DMS 273 treated with DMSO at 0.1 percent for 48 hours (cell line): ENCODE measurements at regions not wholly inside any gene's neighbourhood (a gene's known extent, or its start where the extent isn't known, plus 50 kb on each side); places are given as distances from the start of the nearest gene placed in this dataset.

ENCODE experiments used
- DNase-seq: peaks from one replicate; lab custom pipeline; 2025; lab: John Stamatoyannopoulos, UW

DNA sequence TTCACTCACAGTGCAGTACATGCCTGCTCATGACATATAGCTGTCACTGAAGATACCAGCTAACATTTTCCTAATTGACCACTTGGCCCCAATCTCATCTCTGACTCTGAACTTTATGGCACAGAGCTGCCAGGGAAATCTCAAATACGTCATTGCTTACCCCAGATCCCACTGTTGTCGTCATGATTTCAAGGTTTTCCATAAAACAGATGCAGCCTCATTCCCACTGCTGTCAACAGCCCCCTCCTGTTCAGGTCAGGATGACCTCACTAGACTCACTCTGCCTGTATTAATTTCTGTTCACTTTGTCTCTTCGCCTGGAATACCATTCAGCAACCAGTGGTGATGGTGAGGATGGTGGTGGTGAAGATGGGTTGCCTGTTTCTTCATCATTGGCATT is 262.6 kb upstream of the TPM1 start:
- DNase-seq = no peak

DNA sequence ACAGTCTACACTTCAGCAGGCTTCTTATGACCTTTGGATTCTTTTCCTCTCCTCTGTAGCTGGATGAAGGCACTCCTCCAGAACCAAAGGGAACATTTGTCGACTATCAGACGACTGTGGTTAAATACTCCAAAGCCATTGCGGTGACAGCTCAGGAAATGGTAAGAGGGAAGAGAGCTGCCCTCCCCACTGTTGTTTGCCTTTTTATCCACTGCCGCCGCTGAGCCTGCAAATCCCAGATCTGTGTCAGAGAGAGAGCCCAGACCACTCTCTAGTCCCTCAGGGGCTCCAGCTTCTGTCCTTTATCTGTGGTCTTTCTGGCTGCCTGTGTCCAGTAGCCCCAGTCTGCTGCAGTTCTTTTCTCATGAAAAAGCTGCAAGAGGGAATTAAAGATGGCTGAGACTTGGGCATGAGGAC is 261.5 kb upstream of the TPM1 start:
- no peak for DNase-seq

DNA sequence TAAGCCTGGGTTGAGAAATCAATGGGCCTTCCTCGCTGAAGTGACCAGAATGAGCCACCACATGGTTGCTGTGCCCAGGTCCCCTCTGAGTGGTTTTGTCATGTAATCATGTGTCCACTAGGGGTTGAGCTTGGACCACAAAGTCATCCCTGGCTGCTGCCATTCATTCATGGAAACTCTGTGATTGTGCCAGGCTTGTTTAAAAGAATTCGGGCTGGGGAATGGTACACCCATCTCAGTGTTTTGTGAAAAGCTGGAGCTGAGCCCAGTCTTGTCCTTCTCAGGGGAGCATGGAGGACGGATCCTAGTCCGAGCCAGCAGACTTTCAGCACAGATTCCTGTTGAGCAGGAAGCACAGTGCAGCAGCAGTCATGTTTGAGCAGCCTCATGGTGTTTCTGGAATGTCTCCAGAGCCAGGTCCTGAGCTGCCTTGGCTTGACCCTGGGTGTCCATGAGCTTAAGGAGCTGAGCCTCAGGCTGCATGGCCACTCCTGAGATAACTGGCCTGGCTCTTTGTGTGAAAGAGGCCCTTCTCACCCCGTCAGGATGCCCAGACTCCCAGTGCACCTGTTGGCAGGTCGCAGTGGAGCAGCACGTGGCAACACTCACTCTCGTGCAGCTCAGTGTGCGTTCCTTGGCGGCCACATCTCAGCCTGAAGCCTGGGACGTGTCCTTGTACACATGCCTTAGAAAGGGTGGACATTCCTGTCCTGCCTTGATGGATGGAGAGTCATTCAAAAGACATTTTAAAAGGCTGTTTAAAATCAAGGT is 260.3 kb upstream of the TPM1 start:
- DNase-seq = no peak

DNA sequence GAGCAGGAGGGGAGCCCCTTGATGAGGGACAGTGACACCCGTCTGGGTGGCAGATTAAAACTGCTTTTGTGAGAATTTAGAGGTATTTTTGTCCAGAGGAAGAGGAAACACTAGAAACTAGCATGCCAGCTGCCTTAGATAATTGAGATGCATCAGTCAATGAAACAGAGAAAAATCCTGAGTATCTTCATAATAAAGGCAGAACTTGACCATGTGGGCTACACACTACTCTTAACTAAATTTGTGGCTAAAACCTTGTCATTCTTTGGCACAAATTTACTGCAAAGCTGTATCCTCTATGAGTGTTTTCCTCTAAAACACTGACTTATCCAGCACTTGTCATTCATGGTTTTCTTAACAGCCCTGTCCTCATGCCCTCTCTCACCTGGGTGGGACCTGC is 259.7 kb upstream of the TPM1 start:
- no peak for DNase-seq

DNA sequence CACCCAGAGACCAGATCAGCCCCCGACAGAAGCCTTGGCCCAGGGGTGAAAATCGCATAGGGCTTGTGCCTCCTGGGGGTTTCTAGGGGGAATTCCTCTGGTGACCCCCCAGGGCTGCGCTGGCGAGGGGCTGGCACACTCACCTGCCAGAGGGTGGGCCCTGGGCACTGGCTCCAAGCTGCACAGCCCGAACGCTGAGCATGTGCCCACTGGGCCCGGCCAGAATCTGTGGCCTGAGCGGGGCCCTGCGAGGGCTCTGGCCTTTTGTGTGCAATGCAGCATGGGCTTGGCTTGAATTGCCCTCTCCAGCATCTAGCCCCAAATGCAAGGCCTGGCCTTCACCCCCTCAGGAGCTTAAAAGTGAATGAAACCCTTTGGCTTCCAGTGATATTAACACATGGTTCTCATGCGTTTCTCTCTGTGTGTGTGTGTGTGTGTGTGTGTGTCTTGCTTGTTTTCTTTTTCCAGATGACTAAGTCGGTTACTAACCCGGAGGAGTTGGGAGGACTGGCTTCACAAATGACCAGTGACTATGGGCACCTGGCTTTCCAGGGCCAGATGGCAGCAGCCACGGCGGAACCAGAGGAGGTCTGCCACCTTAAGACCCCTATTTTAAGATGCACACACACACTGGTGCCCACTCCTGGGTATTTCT is 259.1 kb upstream of the TPM1 start:
- DNase-seq = no peak

DNA sequence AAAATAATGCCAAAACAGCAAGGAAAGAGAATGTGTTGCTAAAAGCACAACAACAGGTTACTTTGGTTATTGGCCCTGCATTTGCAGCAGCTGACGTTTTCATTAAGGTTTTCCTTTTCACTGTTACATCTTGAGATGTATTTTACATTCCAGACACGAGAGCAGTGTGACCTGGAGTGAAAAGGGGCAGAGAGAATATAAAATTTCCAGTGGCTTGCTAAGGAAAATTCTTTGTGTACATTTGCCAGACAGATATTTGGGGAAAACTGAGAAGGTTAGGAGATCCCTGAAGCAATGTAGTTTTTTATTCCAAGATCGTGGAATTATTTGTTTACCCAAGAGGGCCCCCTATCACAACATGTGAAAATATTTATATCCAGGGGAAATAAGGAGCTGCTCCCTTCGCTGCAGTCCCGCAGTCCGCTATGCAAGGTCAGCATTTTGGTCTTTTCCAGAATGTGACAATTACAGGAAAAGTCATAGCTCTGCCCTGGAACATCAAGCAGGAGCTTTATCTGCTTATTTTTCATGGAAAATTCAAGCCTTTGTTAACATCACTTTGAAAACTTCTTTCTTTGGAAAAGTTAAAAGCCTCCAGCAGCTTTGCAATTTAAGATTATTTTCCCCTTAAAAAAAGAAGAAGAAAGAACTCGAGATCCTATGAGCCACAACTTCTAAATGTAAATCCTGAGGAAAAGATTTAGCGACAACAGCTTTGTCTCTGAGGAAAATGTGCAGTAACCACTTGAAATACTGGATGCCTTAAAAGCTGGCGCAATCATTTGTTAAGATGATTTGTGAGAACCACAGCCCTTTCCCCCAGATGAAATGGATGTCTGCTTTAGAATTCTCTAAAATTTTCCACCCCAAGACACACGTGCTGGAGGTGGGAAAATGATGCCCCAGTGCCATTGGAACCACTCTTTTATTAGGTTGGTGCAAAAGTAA is 256.4 kb upstream of the TPM1 start:
- no peak for DNase-seq

DNA sequence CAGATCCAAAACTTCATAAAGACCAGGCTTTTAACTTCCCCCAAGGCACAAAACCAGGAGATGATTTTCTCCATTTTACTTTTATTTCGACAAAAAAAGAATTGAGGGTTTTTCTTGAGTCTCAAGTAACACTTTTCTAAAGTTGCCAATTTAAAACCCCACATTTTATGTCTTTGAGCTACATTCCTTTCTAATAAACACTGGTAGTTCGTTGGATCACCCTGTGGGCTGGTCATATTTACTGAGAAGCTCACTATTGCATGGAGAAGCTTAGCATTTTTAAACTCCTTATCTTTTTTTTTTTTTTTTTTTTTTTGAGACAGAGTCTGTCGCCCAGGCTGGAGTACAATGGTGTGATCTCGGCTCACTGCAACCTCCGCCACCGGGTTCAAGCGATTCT is 255.1 kb upstream of the TPM1 start:
- no peak for DNase-seq

DNA sequence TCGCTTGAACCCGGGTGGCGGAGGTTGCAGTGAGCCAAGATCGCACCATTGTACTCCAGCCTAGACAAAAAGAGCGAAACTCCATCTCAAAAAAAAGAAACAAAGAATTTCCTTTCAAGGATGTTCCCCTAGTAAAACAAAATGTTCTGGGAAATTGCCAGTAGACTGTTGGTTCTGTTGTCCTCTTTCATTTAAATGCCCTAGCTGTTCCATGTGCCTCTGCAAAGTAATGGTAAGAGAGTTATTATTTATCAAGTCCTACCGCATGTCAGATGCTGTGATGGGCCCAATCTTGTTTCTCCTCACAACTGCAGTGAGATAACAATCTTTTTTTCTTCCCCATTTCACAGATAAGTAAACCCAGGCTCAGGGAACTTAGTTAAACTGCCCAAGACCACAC is 254.3 kb upstream of the TPM1 start:
- no peak for DNase-seq

DNA sequence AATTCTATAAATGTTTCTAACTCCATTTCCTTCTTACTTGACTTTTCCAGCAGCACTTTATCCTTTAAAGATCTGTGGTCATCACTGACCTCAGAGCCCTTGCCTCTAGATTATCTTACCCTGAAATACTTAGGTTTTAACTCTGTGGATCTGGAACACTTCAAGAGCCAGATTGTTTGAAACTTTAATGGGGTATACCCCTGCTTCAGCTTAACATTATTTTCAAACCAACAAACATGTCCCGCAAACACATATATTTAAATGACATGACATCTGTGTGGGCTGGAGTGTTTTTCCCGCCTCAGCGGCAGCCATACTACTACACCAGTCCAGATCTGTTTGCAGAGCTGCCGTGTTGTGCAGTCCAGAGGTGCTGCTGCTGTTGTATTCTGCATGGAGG is 252.0 kb upstream of the TPM1 start:
- DNase-seq = no peak

DNA sequence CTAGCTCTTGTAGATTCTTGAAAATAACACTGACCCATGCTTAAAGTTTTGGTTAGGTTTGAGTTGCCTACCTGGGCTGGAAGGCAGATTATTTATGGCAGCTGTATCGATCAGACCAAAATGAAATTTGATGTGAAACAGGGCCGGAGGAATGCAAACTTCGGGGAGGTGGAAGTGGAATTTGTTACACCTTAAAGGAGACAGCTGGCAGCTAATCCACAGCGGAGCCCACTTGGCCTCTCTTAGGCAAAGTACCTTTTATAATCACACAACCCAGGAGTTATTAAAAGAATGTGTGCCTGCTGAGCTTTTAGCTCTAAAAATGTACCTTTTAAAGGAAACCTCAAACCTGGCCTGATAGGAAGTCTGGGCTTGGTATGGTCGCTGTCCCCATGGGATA is 250.9 kb upstream of the TPM1 start:
- no peak for DNase-seq

DNA sequence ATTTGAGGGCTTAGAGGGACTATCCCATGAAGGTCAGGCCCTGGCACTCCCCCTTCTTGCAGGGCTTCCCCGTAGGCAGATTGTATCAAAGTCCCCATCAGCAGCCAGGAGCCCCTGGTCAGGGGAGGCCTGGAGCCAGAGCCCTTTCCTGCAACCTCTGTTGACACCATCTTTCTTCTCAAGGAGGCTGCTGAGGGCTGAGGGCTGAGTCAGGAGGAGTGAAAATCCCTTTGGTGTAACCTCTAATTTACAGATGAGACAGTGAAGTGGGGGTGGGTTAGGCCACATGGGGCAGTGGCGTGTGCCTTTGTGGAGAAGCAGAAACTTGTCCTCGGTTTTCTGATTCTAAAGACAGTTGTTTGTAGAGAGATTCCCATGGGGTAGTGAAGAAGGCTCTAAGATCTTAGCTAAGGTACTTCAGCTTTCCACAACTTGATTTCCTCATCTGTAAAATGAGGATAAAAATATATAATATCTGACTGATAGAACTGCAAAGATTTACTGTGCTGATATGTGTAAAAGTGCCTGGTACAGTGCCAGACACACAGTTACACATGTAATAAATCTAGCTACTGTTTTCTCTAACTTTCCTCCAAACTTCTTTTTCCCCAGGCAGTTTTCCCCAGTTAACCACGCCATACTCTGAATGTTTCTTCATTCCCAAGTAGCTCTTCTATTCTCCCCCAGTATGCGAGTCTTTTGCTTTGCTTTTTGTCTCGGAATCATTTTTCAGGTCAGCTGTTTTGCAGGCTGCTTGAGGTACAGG is 249.4 kb upstream of the TPM1 start:
- DNase-seq = no peak

DNA sequence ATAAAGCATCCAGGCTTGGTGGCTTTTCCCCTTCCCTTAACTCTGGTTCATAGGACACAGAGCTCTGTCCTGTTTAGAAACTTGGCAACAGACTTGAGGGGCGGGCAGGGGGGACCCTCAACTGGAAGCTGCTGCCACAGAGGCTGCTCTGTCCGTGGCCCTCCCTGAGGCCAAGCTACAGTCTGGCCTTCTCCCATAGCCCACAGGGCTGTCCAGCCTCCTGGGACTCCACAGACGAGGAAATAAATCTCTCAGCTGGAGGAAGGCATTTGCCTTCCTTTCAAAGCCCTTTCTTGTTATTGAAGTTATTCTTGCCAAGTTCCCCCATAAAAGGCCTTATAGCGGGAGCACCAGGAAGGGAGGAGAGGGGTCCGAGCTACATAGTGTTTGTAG is 248.8 kb upstream of the TPM1 start:
- DNase-seq = no peak

DNA sequence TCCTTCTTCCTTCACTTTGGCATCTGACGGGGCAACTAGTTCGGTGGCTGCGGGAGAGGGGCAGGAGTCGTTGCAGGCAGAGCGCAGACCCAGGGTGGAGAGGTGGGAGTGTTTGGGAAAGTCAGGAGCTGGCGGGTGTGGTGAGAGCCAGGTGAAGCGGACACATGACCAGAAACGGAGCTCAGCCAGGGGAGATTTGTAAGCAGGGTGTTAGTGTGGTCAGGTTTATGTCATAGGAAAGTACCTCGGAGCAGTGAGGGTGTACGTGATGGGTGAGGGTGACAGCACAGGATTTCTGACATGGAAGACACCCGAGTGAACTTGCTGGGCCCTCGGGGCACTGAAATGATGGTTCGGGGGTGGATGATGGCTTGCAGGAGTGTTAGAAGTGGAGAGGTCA is 247.4 kb upstream of the TPM1 start:
- DNase-seq = no peak

DNA sequence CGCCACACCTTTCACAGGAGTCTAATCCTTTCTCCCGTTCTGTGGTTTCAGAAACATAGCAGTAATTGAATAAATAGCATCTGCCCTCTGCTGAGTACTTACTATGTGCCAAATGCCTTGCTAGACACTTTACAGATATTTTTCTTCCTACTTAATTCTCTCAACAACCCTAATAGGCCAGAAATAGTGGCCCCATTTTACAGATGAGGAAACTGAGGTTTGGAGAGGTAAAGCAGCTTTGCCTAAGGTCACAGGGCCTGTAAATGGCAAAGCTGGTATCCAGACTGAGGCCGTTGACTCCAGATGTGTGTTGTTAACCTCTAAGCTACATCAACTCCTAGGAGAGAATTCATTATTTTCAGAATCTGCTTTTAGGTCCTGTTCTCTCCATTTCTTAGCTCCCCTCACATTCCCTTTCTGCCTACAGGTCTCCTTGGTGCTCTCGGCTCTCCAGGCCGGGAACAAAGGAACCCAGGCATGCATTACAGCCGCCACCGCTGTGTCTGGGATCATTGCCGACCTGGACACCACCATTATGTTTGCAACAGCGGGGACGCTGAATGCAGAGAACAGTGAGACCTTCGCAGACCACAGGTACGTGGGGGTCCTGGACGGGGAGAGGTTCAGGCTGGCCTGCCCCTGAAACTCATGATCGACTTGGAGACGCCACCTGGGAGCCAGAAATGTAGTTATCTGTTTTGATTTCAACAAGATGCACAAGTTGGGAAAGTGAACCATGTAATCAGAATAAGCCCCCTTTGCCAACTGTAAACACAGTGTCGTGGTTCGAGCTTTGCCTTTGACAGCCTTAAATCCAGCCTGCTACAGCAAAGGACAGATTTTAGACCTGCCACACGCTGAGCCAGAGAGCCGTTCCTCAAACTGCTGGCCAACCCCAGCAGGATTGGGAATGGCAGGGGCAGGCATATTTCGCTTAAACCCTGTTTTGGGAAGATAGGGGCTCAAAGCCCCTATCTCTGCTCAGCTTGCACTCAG is 246.5 kb upstream of the TPM1 start:
- no peak for DNase-seq

DNA sequence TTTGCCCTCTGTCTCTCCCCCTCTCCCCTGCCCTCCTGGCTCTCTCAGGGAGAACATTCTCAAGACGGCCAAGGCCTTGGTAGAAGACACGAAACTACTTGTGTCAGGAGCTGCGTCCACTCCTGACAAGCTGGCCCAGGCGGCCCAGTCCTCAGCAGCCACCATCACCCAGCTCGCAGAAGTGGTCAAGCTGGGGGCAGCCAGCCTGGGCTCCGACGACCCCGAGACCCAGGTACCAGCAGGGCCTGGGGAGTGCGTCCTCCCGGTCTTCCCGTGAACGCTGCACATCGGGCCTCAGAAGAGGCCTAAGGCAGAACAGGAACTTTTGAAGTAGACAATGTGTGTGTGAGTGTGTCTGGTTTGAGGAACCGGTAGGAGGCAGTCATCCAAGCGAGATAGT is 245.4 kb upstream of the TPM1 start:
- DNase-seq = no peak

DNA sequence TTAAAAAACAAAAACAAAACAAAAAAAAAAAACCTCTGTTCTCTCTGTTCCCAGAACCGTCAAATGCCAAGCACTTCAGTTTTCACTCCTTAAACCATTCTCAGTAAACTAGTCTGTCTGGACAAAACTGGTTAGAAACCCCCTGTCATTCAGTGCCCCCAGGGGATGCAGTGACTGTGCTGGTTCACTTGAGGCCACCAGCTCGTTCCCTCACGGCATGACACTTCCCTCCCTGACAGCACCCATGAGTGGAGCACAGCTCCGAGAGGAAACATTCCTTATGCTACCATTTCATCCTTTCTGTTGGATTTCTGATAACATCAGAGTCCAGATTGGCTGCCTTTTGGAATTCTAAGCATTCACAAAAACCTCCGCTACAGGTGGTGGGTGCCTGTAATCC is 244.0 kb upstream of the TPM1 start:
- no peak for DNase-seq

DNA sequence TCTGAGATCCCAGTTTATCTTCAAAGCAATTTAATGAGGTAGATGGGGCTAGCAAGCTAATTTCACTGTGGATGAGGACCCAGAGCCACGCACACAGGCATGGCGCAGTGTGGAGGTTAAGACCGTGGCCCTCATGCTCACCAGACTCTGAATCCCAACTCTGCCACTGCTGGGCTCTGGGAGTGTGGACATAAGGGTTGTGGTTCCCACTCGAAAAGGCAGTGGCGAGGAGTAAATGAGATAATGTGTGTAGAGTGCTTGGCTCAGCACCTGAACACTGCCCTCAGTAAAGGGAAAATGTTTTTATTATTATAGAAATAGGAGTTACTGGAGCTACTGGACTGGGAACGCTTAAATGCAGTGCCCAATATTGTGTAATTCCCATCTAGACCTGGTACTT is 243.5 kb upstream of the TPM1 start:
- no peak for DNase-seq

DNA sequence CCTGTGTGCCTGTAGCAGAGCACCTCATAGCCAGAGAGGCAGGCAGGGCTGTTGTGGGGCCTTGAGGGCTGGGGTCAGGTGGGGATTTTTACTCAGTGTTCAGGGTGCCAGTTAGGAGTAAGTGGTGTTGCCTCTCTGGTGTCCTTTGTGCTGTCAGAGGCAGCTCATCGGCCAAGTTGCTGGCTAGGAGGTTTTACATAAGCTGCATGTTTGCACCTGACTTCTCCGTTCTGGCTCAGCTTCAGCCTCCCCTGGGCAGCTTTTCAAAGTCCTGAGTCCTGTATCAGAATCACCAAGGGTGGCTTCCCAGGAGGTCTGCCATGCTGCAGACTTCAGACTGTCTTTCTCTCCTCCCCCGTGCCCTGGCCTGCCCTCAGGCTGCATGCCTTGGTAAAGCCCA is 242.6 kb upstream of the TPM1 start:
- no peak for DNase-seq

DNA sequence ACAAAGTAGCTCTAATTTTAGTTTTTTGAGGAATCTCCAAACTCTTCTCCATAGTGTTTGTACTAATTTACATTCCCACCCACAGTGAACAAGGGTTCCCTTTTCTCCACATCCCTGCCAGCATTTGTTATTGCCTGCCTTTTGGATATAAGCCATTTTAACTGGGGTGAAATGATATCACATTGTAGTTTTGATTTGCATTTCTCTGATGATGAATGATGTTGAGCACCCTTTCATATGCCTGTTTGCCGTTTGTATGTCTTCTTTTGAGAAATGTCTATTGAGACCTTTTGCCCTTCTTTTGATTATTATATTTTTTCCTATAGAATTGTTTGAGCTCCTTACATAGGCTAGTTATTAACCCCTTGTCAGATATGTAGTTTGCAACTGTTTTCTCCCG is 239.9 kb upstream of the TPM1 start:
- no peak for DNase-seq

DNA sequence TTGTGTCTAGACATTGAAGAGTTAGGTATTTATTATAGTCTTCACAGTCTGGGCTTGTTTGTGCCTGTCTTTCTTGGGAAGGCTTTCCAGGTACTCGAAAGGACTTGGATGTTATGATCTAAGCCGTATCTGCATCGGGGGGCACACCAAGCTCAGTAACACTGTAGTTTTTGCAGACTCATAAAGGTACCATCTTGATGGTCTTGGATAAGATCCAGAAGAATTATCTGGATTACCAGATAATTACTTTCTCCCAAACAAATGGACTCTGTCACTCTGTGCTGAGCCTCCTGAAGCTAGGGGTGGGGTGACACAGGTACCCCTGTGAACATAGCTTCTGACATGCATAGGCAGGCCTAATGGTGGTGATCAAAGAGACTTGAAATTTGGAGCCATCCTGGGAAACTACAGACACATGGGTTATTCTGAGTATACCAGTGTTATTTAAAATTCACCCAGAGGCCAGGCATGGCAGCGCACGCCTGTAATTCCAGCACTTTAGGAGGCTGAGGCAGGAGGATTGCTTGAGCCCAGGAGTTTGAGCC is 238.6 kb upstream of the TPM1 start:
- DNase-seq = no peak

DNA sequence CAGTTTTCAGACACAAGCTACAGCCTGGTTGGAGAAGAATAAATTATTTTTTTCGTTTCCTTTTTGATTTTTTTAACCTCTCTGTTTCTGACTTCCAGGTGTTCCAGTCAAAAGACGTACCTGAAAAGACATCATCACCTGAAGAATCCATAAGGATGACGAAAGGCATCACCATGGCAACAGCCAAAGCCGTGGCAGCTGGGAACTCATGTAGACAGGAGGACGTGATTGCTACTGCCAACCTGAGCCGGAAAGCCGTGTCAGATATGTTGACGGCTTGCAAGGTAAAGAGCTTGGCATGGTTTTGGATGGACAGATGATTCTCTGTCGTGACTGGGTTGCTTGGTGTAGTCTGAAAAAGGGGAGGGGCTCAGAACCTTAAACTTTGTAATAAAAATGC is 237.0 kb upstream of the TPM1 start:
- DNase-seq = no peak
